NCI-H82 (cell line): ENCODE measurements at regions not wholly inside any gene's neighbourhood (a gene's known extent, or its start where the extent isn't known, plus 50 kb on each side); places are given as distances from the start of the nearest gene placed in this dataset.
A peak's percentile ranks its signal among the peaks of the same experiment; 100 is the strongest.
"Not testable (repeated sequence)": the region's sequence is repeated elsewhere in the genome, so short reads cannot be mapped to it uniquely, and the experiment has no call there.

Experiments
- DNase-seq: peaks from one replicate; lab custom pipeline; 2025; lab: John Stamatoyannopoulos, UW

GRCh38 chr12:97801471-97802059 lies 339.0 kb downstream of the RMST start:
- no peak for DNase-seq

GRCh38 chr12:97805146-97805545 lies 342.5 kb downstream of the RMST start:
- DNase-seq: peak; percentile 38

- DNase-seq: no peak
These were observed 350.7 kb downstream of the RMST start for GRCh38 chr12:97813301-97813700.

- no peak for DNase-seq
These were observed 359.2 kb downstream of the RMST start for GRCh38 chr12:97821806-97822205.

GRCh38 chr12:97835541-97835940 lies 372.9 kb downstream of the RMST start:
- DNase-seq: no peak

GRCh38 chr12:97837401-97837800 lies 374.8 kb downstream of the RMST start:
- no peak for DNase-seq

- no peak for DNase-seq
These were observed 385.4 kb downstream of the RMST start for GRCh38 chr12:97848051-97848450.

- no peak for DNase-seq
These were observed 391.9 kb downstream of the RMST start for GRCh38 chr12:97854477-97854876.

- no peak for DNase-seq
These were observed 399.5 kb downstream of the RMST start for GRCh38 chr12:97862072-97862471.

- no peak for DNase-seq
These were observed 412.5 kb downstream of the RMST start for GRCh38 chr12:97875064-97875463.

GRCh38 chr12:97876780-97877179 lies 414.2 kb downstream of the RMST start:
- DNase-seq: no peak

- DNase-seq: no peak
These were observed 414.8 kb downstream of the RMST start for GRCh38 chr12:97877404-97877803.

- no peak for DNase-seq
These were observed 424.0 kb downstream of the RMST start for GRCh38 chr12:97886511-97887176.

GRCh38 chr12:97897881-97898280 lies 435.3 kb downstream of the RMST start:
- not testable (repeated sequence) for DNase-seq

GRCh38 chr12:97899529-97899928 lies 436.9 kb downstream of the RMST start:
- no peak for DNase-seq

GRCh38 chr12:97899956-97900355 lies 437.4 kb downstream of the RMST start:
- no peak for DNase-seq

- no peak for DNase-seq
These were observed 440.8 kb downstream of the RMST start for GRCh38 chr12:97903356-97903755.

- no peak for DNase-seq
These were observed 444.9 kb downstream of the RMST start for GRCh38 chr12:97907504-97907903.

GRCh38 chr12:97910559-97910958 lies 448.0 kb downstream of the RMST start:
- DNase-seq: no peak

GRCh38 chr12:97912943-97913342 lies 450.3 kb downstream of the RMST start:
- no peak for DNase-seq

GRCh38 chr12:97921979-97922722 lies 459.5 kb downstream of the RMST start:
- no peak for DNase-seq

- DNase-seq: no peak
These were observed 460.9 kb downstream of the RMST start for GRCh38 chr12:97923546-97923945.

- no peak for DNase-seq
These were observed 461.5 kb downstream of the RMST start for GRCh38 chr12:97924122-97924521.
